HG02759 (cell line): ENCODE measurements at regions not wholly inside any gene's neighbourhood (a gene's known extent, or its start where the extent isn't known, plus 50 kb on each side); places are given as distances from the start of the nearest gene placed in this dataset.

ENCODE experiments used
- ATAC-seq: cut with Tn5 transposase; IDR thresholded peaks from one replicate; pipeline ENCODE4 v1.9.1; 2021; ENCODE audit warnings: mild to moderate bottlenecking, moderate library complexity; ENCODE audit not compliant: unreplicated experiment

DNA sequence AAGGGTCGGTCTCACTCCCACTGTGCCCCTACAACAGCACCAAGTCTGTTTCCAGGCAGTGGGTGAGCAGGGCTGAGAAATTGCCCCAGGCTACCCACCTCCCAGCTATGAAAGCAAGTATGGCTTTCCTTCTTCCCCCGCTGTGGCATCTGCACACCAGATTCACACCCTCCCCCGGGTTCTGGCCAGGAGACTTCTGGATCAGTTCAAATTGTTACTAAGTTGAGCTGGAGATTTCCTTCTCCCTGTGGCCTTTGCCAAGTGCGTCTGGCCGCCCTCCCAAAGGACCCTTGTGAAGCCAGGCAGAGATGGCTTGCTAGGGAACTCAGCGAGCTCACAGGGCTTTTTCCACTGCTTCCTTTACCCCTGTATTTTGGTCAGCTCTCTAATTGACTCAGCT, 555.4 kb downstream of the SH2D4B start:
- ATAC-seq: no peak

DNA sequence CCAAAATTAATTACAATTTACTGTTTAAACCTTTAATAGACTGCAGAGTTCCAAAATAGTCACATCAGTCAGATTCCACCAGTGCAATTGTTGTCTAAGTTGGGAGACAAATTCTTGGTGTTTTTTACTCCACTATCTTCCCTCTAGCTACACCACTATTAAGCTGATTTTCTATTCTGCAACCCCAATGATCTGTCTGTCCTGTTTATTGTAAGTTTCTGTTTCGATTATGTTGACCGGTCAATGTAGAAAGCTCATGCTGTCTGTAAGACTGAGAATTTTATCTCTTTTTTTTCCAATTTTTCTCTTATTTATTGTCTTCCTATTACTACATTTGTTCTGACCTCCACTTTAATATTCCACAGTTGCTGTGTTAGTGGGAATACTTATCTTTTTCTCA, 557.5 kb downstream of the SH2D4B start:
- no peak for ATAC-seq

DNA sequence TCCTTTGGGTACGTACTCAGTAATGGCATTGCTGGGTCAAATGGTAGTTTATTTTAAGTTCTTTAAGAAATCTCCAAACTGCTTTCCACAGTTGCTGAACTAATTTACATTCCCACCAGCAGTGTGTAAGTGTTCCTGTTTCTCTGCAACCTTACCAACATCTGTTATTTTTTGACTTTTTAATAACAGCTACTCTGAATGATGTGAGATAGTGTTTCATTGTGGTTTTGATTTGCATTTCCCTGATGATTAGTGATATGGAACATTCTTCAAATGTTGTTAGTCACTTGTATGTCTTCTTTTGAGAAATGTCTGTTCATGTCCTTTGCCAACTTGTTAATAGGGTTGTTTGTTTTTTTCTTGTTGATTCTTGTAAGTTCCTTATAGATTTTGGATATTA, 558.9 kb downstream of the SH2D4B start:
- ATAC-seq: peak; percentile 51

DNA sequence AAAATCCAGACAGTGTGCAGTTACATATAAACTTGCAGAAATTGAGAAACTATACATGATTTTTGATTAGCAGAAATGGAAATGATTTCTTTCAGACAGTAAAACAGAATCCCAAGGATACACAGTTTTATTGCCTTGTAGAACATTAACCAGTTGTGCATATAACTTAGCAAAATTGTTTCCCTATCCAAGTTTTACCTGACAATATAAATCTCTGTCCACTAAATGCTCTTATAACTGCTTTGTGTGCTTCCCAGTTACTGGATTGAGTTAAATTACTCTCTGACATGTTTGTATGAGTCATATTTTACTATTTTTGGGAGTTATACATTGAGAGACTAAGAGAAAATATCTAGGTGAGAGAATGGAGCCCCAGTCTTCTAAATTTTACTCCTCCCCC, 563.4 kb downstream of the SH2D4B start:
- ATAC-seq: no peak

DNA sequence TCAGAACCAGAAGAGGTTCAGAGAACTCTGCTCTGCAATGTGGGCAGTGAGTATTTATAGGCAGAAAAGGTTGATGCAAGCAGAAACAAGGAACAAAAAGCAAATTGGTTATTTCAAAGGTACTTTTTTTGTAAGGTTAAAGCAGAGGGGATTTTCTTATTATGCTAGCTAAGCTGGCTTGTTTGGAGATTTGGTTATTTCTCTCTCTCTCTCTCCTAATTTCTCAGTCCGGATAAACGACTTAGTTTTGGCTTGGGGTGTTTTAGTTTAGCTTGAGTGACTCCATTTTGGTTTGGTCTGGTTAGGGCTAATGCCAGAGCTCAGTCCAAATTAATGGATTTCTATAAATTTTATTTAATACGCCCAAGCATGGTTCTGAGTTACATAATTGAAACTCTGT, 566.8 kb downstream of the SH2D4B start:
- no peak for ATAC-seq

DNA sequence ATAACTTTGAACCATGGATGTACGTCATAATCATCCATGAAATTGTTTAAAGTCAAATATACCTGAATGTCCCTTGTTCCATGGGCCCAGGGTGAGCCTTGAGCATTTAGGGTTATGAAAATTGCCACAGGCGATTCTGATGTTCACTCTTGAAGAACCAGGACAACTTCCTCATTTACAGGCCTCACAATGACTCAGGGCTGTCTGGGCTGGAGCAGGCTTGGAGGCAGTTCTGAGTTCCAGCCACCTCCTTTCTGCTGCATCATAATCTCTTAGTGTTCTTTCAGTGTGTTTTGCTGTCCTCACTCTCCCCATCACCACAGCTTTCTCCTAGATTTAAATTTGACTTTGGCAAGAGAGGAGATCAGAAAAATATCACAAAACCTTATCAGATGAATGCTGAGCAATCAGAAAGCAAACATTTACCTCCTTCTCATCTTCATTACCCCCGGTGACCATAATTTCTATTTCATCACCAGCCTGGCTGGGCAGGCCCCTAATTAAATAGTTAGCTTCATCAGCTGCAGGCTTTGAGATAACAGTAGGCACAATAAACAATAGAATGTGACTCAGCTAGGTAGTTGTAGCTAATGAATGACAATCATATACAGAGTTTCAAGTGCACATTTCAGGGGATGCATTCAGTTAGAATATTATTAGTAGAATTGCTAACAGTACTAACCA, 571.0 kb downstream of the SH2D4B start:
- ATAC-seq: peak; percentile 87

DNA sequence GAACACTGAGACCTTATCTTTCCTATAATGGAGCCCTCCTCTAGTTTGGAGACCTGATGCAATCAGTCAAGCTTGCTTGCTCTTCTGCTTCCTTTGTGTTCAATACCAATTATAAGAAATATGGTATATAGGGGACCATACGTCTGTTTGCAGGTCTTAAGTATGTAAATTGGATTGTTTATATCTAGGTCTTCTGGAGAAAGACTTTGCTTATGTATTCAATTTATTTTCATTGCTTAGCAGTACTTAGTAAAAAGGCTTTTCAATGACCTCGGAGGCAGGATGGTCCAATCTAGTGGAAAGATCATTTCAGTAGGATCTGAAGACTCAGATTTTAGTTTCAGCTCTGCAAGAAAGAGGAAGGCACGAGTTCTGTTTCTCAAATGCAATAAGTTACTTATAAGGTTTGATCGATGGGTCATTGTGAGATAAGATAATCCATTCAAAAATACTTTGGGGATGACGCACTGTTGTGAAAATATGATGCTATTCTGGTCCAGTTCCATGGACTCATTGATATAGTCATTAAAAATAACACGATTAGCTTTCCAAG, 571.6 kb downstream of the SH2D4B start:
- ATAC-seq: peak; percentile 26

DNA sequence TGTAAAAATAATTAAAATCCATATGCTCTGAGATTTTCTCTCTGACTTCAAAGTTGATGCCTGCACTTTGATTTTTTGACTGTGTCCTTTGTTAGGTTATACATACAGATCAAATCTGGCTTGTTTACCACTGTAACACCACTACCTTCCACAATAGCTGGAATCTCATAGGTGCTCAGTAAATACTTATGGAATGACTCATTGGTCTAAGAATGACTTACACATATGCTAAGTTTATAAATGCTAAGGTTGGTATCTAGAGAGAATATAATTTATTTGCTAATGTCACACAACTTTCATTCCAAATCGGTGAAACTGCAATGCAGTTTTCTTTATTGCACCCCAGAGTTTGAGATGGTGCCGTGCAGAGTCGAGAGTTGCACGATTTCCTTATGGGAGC, 578.5 kb downstream of the SH2D4B start:
- ATAC-seq: no peak

DNA sequence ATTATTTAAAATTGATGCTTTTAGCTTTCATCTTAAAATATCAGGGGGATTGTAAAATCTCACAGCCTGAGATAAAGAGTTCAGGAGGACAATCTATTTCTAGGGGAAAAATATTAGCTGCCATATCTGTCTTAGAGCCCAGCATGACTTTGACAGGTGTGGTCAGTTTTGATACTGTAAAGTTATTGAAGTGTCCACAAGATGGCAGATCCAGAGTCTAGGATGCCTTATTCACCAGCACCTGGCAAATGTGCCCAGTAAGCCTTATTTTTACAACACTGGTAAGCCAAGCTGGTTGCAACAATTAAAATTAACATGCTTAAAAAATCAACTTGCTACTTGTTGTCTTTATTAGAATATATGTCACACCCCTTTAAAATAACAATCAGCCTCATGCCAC, 579.3 kb downstream of the SH2D4B start:
- no peak for ATAC-seq

DNA sequence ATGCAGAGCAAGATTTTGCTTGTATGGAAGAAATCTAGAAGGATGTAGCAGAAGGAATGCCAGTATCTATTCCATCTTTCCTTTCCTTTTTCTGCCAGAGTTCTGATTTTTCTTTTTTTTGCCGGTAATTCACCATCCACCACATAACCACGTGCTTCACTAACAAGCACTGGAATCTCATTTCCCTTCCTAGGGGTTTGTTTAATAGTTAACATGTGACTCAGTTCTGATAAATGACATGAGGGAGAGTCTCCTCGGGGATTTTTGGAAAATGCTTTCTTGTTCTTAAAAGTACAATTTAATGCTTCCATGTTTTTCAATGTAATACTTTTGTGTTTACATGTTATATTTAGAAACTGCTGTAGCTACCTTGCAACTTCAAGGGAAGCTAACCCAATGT, 590.2 kb downstream of the SH2D4B start:
- ATAC-seq: no peak

DNA sequence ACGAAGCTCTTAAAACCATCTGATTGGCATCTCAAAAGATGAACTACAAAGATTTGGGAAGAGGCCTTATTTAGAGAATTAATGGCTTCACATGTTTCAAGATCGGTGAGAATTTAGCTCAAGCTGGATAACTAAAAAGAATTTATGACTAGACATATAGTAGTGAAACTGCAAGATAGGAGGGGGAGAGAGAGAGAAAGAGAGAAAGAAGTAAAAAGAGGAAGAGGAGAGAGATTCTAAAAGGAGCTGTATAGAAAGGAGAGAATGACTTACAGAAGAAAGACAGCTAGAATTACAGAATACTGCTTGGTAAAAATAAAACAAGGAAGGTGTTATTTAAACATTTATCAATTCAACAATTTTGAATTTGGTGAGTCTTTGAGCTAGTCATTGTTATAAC, 592.3 kb downstream of the SH2D4B start:
- no peak for ATAC-seq

DNA sequence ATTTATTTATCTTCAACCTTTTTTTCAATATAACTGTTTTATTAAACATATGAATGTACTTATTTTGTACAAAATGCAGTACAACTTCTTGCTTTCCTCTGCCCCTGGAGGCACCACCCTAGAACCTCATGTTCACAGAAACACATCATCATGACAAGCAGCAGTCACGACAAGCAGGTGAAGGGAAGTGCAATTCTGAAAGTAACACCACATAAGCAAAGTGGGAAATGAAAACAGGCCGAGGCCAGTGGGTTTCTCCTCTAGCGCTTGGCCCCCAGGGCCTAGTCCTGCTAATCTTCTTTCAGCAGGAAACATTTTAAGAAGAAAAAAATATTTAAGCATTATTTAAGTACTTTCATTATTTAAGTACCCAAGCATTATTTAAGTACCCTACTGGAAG, 598.1 kb downstream of the SH2D4B start:
- ATAC-seq: peak; percentile 85

DNA sequence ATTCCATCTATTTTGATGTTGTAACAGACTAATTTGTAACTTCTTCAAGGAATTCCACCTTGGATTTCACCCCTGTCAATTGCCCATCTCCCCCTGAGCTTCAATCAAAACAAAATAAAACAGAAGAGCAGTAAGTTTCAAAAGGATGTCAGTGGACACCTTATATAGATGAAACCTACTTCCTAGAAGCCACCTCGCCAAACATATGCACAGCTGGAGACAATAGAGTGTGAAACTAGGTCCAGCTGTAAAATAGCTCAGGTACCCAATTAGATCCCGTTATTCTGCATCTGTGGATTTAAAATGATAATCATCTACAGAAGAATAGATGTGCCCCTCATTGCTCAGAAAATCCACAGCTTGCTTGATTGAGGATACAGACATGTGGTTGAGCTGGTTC, 598.6 kb downstream of the SH2D4B start:
- no peak for ATAC-seq

DNA sequence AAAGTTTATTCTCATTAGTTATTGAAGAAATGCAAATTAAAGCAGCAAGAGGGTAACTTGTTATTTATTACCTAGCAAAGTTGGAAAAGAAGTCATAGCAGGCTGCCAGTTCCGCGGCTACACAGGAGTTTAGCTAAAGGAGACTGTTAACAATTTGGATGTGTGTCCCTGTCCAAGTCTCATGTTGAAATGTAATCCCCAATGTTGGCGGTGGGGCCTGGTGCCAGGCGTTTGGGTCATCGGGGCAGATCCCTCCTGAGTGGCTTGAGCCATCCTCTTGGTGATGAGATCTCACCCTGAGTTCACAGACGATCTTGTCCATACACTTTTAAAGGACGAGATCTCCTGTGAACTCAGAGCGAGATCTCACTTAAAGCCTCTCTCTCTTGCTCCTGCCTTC, 608.3 kb downstream of the SH2D4B start:
- no peak for ATAC-seq

DNA sequence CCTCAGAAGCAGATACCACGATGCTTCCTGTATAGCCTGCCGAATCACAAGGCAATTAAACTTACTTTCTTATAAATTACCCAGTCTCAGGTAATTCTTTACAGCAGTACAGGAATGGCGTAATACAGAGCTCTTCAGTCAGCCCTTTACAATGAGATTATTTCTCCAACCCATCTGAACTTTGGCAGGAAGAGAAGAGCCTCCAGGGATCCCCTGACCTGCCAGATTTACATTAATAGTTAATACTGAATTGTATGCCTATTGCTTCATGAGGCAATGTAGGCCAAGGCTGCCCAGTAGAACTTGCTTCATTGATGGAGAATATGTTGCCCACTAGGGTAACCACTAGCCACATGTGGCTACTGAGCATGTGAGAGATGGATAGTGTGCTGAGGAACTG, 608.7 kb downstream of the SH2D4B start:
- ATAC-seq: no peak

DNA sequence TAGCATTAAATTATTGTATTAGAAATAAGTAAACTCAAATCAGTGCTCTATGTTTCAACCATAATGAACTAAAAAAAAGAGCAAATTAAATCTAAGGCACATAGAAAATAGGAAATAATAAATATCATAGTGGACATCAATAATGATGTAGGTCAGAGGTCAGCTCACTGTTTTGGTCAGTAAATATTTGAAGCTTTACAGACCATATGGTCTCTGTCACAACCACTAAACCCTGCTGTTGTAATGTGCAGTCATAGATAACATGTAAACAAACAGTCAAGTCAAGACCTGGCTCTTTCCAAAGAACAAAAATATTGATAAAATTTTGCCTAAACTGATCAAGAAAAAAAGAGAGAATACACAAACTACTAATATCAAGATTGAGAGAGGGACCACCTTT, 615.0 kb downstream of the SH2D4B start:
- no peak for ATAC-seq

DNA sequence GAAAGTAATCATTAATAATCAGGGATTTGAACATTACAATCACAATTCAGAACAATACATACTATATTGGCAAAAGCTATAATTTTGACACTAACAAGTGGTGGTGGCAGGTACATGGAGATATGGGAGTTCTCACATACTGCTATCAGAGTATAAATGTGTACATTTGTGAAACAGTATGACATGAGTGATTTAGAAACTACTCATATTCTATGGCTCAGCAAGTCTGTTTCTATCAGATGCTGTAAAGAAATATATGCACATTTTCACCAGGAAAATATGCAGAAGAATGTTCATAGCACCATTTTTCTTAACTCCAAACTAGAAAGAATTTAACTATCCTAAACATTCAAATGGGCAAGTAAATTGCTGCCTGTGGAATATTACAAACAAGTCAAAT, 620.0 kb downstream of the SH2D4B start:
- ATAC-seq: no peak

DNA sequence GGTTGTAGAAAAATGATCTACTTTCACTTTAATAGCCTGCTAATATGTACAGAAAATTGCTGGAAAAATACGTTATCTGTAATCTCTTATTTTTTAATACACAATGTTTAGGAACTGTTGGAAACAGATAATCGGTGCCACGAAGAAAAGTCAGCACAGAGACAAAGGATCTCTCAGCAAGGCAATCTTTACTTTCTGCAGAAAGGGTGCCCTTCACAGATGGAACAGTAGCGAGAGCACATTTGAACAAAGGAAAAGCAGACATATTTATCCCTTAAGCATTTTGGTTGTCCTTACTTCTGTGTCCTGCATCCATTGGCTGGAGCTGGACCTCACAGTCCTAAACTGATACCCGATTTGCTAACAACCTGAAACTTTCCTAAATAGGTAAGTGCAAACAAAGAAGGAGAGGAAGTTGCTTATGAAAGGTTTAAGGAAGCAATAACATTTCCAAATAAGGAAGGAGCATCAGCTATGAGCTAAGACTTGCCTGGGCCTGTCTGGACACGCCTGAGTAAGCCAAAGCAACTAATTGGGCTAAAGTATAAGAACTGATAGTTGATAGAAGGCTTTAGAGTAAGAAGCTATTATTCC, 640.0 kb downstream of the SH2D4B start:
- no peak for ATAC-seq

DNA sequence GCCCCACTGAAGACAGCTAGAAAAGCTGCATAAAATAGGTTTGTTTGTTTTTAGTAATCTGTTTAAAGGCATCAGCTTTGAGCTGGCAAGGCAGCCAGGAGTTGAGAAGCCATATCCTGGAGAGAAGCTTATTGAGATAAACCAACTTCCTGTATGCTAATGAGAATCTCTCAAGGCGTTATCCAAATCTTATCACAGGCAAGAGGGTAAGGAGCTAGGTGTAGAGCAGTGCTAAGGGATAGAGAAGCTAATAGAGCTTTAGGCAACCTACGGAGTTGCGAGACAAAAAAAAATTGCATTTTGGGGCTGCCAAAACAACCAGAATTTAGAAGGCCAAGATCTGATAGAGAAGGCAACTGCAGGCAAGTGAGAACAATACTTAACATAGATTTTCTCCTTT, 641.6 kb downstream of the SH2D4B start:
- no peak for ATAC-seq

DNA sequence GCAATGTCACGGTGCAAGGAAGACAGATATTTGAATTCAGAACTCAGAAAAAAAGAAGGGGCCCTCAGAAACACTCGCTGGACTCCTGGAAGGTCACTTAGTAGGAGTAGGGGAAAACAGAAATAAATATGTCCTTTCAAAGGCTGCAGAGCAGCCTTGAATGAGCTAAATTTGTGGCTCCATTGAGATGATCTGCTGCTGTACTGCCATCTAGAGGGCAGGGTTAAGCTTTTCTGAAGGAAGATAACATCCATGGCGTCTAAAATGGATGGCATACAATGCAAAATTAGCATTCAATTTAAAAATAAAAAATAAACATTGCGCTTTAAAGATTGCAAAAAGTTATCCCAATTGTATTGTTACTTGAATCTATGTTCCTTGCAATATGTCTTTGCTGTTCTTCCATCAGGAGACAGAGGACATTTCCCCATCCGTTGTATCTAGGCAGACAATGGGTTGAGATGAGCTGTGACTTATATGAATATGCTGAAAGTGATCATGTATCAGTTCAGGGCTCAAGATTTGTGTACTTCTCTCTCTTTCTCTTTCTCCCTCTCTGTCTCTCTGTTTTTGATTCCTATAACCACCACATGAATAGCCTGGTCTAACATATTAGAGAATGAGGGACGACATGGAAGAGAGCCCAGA, 642.2 kb downstream of the SH2D4B start:
- ATAC-seq: peak; percentile 93

DNA sequence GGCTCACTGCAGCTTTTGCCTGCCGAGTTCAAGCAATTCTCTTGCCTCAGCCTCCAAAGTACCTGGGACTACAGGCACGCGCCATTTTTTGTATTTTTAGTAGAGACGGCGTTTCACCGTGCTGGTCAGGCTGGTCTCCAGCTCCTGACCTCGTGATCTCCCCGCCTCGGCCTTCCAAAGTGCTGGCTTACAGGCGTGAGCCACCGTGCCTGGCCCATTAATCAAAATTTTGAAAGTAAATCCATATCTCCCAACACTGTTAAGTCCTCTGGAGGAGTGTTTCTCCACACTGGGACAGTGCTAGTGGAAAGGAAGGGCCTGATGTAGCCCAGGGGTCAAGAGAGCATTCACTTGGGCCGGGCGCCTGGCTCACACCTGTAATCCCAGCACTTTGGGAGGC, 644.6 kb downstream of the SH2D4B start:
- ATAC-seq: no peak

DNA sequence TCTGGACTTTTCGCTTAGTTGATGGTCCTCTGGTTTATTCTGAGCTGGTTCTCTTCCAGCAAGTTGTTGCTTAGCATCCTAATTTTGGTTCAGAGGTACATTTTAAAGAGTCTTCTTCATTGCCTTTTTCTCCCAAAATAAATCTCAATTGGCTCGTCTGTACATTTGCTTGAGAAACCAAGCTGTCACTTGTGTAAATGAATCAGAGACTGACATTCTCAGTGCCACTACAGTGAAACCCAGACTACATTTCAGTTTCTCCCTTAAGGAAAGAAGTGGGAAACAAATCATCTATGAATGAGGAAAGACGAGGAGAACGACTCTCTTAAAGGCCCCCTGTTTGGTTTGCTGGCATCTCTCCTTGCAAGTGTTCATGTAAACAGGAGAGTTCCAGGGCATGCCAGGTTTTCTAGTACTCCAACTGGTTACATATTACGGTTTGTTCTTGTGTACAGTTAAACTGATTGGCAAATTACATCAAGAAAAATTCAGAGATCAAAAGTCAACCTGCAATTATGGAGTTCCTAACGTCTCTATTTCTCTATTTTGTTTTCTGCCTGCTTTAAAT, 654.6 kb downstream of the SH2D4B start:
- ATAC-seq: no peak
